GM12872 (cell line): ENCODE measurements at regions not wholly inside any gene's neighbourhood (a gene's known extent, or its start where the extent isn't known, plus 50 kb on each side); places are given as distances from the start of the nearest gene placed in this dataset.

Source experiments
- TF ChIP-seq, protein P1 (sequence below): IDR thresholded peaks from 3 replicates; pipeline ENCODE4 v1.5.1; 2011; ENCODE audit warnings: low read depth, mild to moderate bottlenecking, low read length, moderate library complexity; ENCODE audit not compliant: insufficient read depth

- TF ChIP-seq, protein P1, sequence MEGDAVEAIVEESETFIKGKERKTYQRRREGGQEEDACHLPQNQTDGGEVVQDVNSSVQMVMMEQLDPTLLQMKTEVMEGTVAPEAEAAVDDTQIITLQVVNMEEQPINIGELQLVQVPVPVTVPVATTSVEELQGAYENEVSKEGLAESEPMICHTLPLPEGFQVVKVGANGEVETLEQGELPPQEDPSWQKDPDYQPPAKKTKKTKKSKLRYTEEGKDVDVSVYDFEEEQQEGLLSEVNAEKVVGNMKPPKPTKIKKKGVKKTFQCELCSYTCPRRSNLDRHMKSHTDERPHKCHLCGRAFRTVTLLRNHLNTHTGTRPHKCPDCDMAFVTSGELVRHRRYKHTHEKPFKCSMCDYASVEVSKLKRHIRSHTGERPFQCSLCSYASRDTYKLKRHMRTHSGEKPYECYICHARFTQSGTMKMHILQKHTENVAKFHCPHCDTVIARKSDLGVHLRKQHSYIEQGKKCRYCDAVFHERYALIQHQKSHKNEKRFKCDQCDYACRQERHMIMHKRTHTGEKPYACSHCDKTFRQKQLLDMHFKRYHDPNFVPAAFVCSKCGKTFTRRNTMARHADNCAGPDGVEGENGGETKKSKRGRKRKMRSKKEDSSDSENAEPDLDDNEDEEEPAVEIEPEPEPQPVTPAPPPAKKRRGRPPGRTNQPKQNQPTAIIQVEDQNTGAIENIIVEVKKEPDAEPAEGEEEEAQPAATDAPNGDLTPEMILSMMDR, result no peak
Observed at GRCh38 chr6:137640086-137640485, 145.9 kb upstream of the OLIG3 start.

GRCh38 chr6:137641474-137642077 is 147.4 kb upstream of the OLIG3 start:
- TF ChIP-seq, protein P1, result peak; percentile 65

DNA sequence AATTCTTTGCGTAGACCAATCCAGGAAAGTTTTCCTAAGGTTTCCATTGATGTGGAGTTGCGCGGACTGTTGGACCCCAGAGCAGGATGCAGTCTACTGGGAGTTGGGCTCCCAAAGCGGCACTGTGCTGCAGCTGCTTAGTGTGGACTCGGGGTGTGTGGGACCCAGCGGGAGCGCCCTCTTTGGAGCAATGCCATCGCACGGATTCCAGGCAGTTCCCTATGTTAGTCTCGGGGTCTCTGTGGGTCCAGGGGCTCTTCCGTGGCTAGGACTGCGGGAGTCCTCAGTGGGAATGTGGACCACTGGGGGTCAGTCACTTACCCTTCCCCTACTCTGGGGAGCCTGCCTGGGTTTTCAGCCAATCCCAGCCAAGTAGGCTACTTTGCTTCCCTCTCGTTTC is 151.7 kb upstream of the OLIG3 start:
- TF ChIP-seq, protein P1, result no peak

- TF ChIP-seq, protein P1, result no peak
Observed at GRCh38 chr6:137646484-137646883, 152.3 kb upstream of the OLIG3 start.

GRCh38 chr6:137647762-137648447 is 153.7 kb upstream of the OLIG3 start:
- TF ChIP-seq, protein P1, result no peak

- TF ChIP-seq, protein P1, result no peak
Observed at GRCh38 chr6:137650720-137651119, 156.5 kb upstream of the OLIG3 start.

GRCh38 chr6:137651178-137651577 is 157.0 kb upstream of the OLIG3 start:
- TF ChIP-seq, protein P1, result no peak
